K562 (cell line): ENCODE measurements at regions not wholly inside any gene's neighbourhood (a gene's known extent, or its start where the extent isn't known, plus 50 kb on each side); places are given as distances from the start of the nearest gene placed in this dataset.

Experiments used
- ATAC-seq: fragments of 200-7000 bp; cut with Tn5 transposase; 3 replicates; pipeline ENCODE4 v1.9.1; 2020; ENCODE audit warnings: moderate library complexity
- BruUV-seq: library from RNA; stranded (reverse); fragments of 400-500 nt; replicated peaks from 2 replicates; lab custom pipeline; 2021; lab: Mats Ljungman, UMichigan
- CTCF ChIA-PET: fragments of 300-600 bp; formaldehyde crosslinking; extraction: SDS; loops from one replicate; lab custom pipeline; 2021; ENCODE audit warnings: low intra/inter-chr PET ratio; lab: Yijun Ruan, JAX
- POLR2A ChIA-PET: fragments of 300-600, 350-650 bp; sonication (Branson Sonifier 250); formaldehyde crosslinking; extraction: SDS; loops from one replicate; lab custom pipeline; 2021; ENCODE audit warnings: antibody characterized with exemption, inconsistent platforms; lab: Yijun Ruan, JAX
- DNase-seq, 4 experiments: peaks; one replicate each; pipeline versions ENCODE4 v3.0.0 to v3.0.0-alpha.2; 2011 to 2018; ENCODE audit warnings: low spot score in 3 of 4, mixed read lengths in 3 of 4; ENCODE audit errors: extremely low read depth in 1 of 4
- FAIRE-seq: peaks from 2 replicates; lab custom pipeline; 2011; peaks lifted over from hg19 to GRCh38; lab: Jason Lieb, UNC
- H2AFZ ChIP-seq: 2 replicates; pipeline ENCODE4 v1.6.0; 2011; ENCODE audit warnings: low read depth, low read length, control low read depth, inconsistent platforms
- H3K27ac ChIP-seq: fragments of 200-600 bp; 3 replicates; pipeline ENCODE4 v1.8.0; 2011; ENCODE audit warnings: low read depth, mild to moderate bottlenecking, control low read depth, inconsistent platforms, low read length, moderate library complexity, mixed read lengths; ENCODE audit errors: extremely low read depth
- H3K27me3 ChIP-seq, 2 experiments: fragments of 300-600 bp in 1 of 2; 2 replicates in 1 of 2; 3 replicates in 1 of 2; pipeline versions ENCODE4 v1.6.0 to v1.8.0; 2011; ENCODE audit warnings: inconsistent platforms in 2 of 2, low read length in 2 of 2, mild to moderate bottlenecking in 1 of 2, mixed read lengths in 1 of 2, moderate library complexity in 1 of 2; ENCODE audit not compliant: control insufficient read depth in 2 of 2, insufficient read depth in 2 of 2
- H3K36me3 ChIP-seq: fragments of 300-600 bp; 3 replicates; pipeline ENCODE4 v1.8.0; 2011; ENCODE audit warnings: mild to moderate bottlenecking, low read length, inconsistent platforms; ENCODE audit not compliant: control insufficient read depth, insufficient read depth
- H3K4me1 ChIP-seq, 2 experiments: fragments of 200-600 bp in 1 of 2; replicated peaks in 1 of 2; 2 replicates in 1 of 2; 3 replicates in 1 of 2; pipeline versions ENCODE4 v1.5.1 to v1.8.0; 2011; ENCODE audit warnings: inconsistent platforms in 2 of 2, low read length in 2 of 2, mild to moderate bottlenecking in 1 of 2, mixed read lengths in 1 of 2, moderate library complexity in 1 of 2; ENCODE audit not compliant: control insufficient read depth in 2 of 2, insufficient read depth in 2 of 2
- H3K4me2 ChIP-seq: 2 replicates; pipeline ENCODE4 v1.6.1; 2011; ENCODE audit warnings: low read length, control low read depth, inconsistent platforms, mixed read lengths; ENCODE audit not compliant: insufficient read depth
- H3K4me3 ChIP-seq: fragments of 200-600 bp; sonication (generic), shearing (Covaris generic); 2 replicates; pipeline ENCODE4 v1.5.1; 2016; ENCODE audit warnings: control low read depth, inconsistent platforms
- H3K79me2 ChIP-seq: fragments of 200-600 bp; 3 replicates; pipeline ENCODE4 v1.8.0; 2011; ENCODE audit warnings: low read length, inconsistent platforms; ENCODE audit not compliant: control insufficient read depth, insufficient read depth
- H3K9ac ChIP-seq, 2 experiments: 2 replicates each; pipeline versions ENCODE4 v1.6.0 to v1.6.1; 2011; ENCODE audit warnings: low read depth in 2 of 2, low read length in 2 of 2, control low read depth in 1 of 2, inconsistent platforms in 1 of 2, mild to moderate bottlenecking in 1 of 2, mixed read lengths in 1 of 2; ENCODE audit not compliant: insufficient read depth in 1 of 2
- H3K9me1 ChIP-seq: one replicate; pipeline ENCODE4 v1.6.0; 2011; ENCODE audit warnings: inconsistent platforms, mild to moderate bottlenecking, low read length, moderate library complexity; ENCODE audit not compliant: control insufficient read depth, insufficient read depth
- H3K9me3 ChIP-seq: replicated peaks from 2 replicates; pipeline ENCODE4 v1.5.1; 2011; ENCODE audit warnings: low read depth, low read length, inconsistent platforms; ENCODE audit not compliant: control insufficient read depth, insufficient read depth
- H4K20me1 ChIP-seq: replicated peaks from 2 replicates; pipeline ENCODE4 v1.6.1; 2011; ENCODE audit warnings: low read length, inconsistent platforms, mixed read lengths; ENCODE audit not compliant: control insufficient read depth, insufficient read depth
- CBFB ChIP-seq: sonication (generic); formaldehyde crosslinking; IDR thresholded peaks from 2 replicates; pipeline ENCODE4 v1.4.0; 2020; ENCODE audit warnings: mild to moderate bottlenecking, missing genetic modification reagents
- CTCF ChIP-seq, 3 experiments: IDR thresholded peaks in 2 of 3; conservative IDR thresholded peaks in 1 of 3; 2 replicates each; pipeline ENCODE4 v1.5.1; 2011 to 2012; ENCODE audit warnings: low read length in 3 of 3, mild to moderate bottlenecking in 3 of 3, control low read depth in 2 of 3, improper control_type of control experiment in 1 of 3, inconsistent platforms in 1 of 3, low read depth in 1 of 3, mixed read lengths in 1 of 3, moderate library complexity in 1 of 3; ENCODE audit not compliant: insufficient read depth in 2 of 3
- ILK ChIP-seq: fragments of 450-650 bp; IDR thresholded peaks from 2 replicates; pipeline ENCODE4 v1.6.1; 2016; ENCODE audit warnings: missing genetic modification characterization, low read depth, mild to moderate bottlenecking, missing compliant biosample characterization, moderate library complexity, borderline replicate concordance
- REST ChIP-seq, 2 experiments: fragments of 450-650 bp; formaldehyde crosslinking in 1 of 2; IDR thresholded peaks; 2 replicates each; pipeline versions ENCODE4 v1.4.0 to v1.6.1; 2014 to 2020; ENCODE audit warnings: mild to moderate bottlenecking in 2 of 2, borderline replicate concordance in 1 of 2, low read depth in 1 of 2
- SMC3 ChIP-seq: conservative IDR thresholded peaks from 2 replicates; pipeline ENCODE4 v1.6.1; 2011; ENCODE audit warnings: low read depth, low read length, improper control_type of control experiment; ENCODE audit not compliant: insufficient read depth
- WGBS: fragments of 100-300 bp; shearing (Covaris generic); methylation state at CpG from one replicate; pipeline ENCODE4 v1.1.6; 2016; ENCODE audit warnings: low coverage, mixed read lengths; ENCODE audit not compliant: insufficient coverage; ENCODE audit errors: missing lambda C conversion rate; 5-methylcytosine and 5-hydroxymethylcytosine counted together
- in situ Hi-C: fragments of 300-500 bp; cut with MboI; formaldehyde crosslinking; loops from 4 replicates; pipeline ENCODE4 v1.15.0; 2018; ENCODE audit warnings: inconsistent platforms, mixed read lengths
- intact Hi-C: fragments of 100-400 bp; cut with micrococcal nuclease; formaldehyde crosslinking; loops from 2 replicates; pipeline ENCODE4 v1.14.2; 2022
- TF ChIP-seq, protein P1 (sequence below): fragments of 250-450 bp; sonication (Bioruptor Pico); IDR thresholded peaks from 2 replicates; pipeline ENCODE4 v1.8.0; 2022; ENCODE audit warnings: inconsistent platforms

- in situ Hi-C loops, result no loop called here
- FAIRE-seq, result peak; percentile 77
- TF ChIP-seq, protein P1, sequence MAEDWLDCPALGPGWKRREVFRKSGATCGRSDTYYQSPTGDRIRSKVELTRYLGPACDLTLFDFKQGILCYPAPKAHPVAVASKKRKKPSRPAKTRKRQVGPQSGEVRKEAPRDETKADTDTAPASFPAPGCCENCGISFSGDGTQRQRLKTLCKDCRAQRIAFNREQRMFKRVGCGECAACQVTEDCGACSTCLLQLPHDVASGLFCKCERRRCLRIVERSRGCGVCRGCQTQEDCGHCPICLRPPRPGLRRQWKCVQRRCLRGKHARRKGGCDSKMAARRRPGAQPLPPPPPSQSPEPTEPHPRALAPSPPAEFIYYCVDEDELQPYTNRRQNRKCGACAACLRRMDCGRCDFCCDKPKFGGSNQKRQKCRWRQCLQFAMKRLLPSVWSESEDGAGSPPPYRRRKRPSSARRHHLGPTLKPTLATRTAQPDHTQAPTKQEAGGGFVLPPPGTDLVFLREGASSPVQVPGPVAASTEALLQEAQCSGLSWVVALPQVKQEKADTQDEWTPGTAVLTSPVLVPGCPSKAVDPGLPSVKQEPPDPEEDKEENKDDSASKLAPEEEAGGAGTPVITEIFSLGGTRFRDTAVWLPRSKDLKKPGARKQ, result no peak
- TF ChIP-seq SMC3, result peak; percentile 42
- TF ChIP-seq ILK (tag), result no peak
- peak; percentile 50; the same call in 1 of the 2 replicates for TF ChIP-seq REST (IDR thresholded peaks at IDR 0.05; ENCODE audit: borderline replicate concordance)
- no peak for TF ChIP-seq REST (CRISPR knock-in tag; IDR thresholded peaks at IDR 0.05; ENCODE audit: low read depth)
- TF ChIP-seq CTCF (IDR thresholded peaks at IDR 0.05 in 2 of 3, conservative IDR thresholded peaks at IDR 0.05 in 1 of 3; ENCODE audit: insufficient read depth in 2 of 3, low read depth in 1 of 3, low read length in 3 of 3), result peak; percentile 26 to 74 (median 72); a peak in 5 of 6 replicates
- no peak for TF ChIP-seq CBFB (CRISPR knock-in tag)
These were observed 210.0 kb downstream of the RBM43 start for GRCh38 chr2:151051574-151052220.

More at GRCh38 chr2:151051574-151052220, 210.0 kb downstream of the RBM43 start:
- Histone ChIP-seq H3K9ac (no peak overlapping the region), H3K4me1 (no peaks in the 10 kb centered on the region), H3K27me3 (no peaks in the 10 kb centered on the region), H4K20me1 (no peaks in the 10 kb centered on the region), H3K4me3 (no peak overlapping the region), H3K4me2 (no peak overlapping the region), H3K9me1 (no peaks in the 10 kb centered on the region), H3K79me2 (no peaks in the 10 kb centered on the region), H3K9me3 (no peaks in the 10 kb centered on the region), H2AFZ (no peak overlapping the region), H3K27ac (no peak overlapping the region), H3K36me3 (no peaks in the 10 kb centered on the region)
- no TSS peak for BruUV-seq
- ATAC-seq, result peak; percentile 82
- WGBS, result 0% methylated on average over 2 of the region's 2 CpGs
- intact Hi-C loops, result loop anchor here (1.0 kb wide), 1 partner anchor 1454 kb away; no protein-coding TSS in a partner anchor
- POLR2A ChIA-PET, result no interaction called here
- DNase-seq, result peak; percentile 42 to 50 (median 45)
- CTCF ChIA-PET, result interaction anchor here (1.3 to 2.0 kb wide), 2 partner anchors 188 to 1454 kb away, joined by 3 to 7 read pairs; no protein-coding TSS in a partner anchor
